Panc1 (cell line): ENCODE measurements at regions not wholly inside any gene's neighbourhood (a gene's known extent, or its start where the extent isn't known, plus 50 kb on each side); places are given as distances from the start of the nearest gene placed in this dataset.

Experiments used
- ATAC-seq: fragments of 200-7000 bp; cut with Tn5 transposase; 2 replicates; pipeline ENCODE4 v1.9.1; 2020; ENCODE audit warnings: mild to moderate bottlenecking, moderate library complexity
- BruUV-seq: library from RNA; stranded (reverse); fragments of 400-500 nt; replicated peaks from 2 replicates; lab custom pipeline; 2021; lab: Mats Ljungman, UMichigan
- CTCF ChIA-PET: fragments of 300-600 bp; sonication (Branson Sonifier 250); formaldehyde crosslinking; loops from one replicate; lab custom pipeline; 2022; ENCODE audit warnings: antibody characterized with exemption; lab: Charles Lee
- POLR2A ChIA-PET: fragments of 300-600 bp; sonication (Branson Sonifier 250); formaldehyde crosslinking; loops from one replicate; lab custom pipeline; 2022; ENCODE audit warnings: antibody characterized with exemption; lab: Charles Lee
- DNase-seq: peaks from one replicate; pipeline ENCODE4 v3.0.0-alpha.2; 2010; ENCODE audit warnings: low read depth, low spot score
- H3K27ac ChIP-seq: 2 replicates; pipeline ENCODE4 v1.5.1; 2011; ENCODE audit warnings: mild to moderate bottlenecking, low read length, inconsistent platforms
- H3K27me3 ChIP-seq: fragments of 200-500 bp; sonication (Bioruptor generic); 2 replicates; pipeline ENCODE4 v1.6.0; 2014; ENCODE audit warnings: low read length, inconsistent platforms; ENCODE audit not compliant: control insufficient read depth, insufficient read depth
- H3K36me3 ChIP-seq: fragments of 200-500 bp; sonication (Bioruptor generic); 2 replicates; pipeline ENCODE4 v1.5.1; 2014; ENCODE audit warnings: inconsistent platforms, mild to moderate bottlenecking, low read length, moderate library complexity; ENCODE audit not compliant: control insufficient read depth, insufficient read depth
- H3K4me1 ChIP-seq: 2 replicates; pipeline ENCODE4 v1.5.1; 2011; ENCODE audit warnings: inconsistent platforms, mild to moderate bottlenecking, low read length, moderate library complexity; ENCODE audit not compliant: control insufficient read depth, insufficient read depth
- H3K4me3 ChIP-seq, 2 experiments: 2 replicates each; pipeline ENCODE4 v1.5.1; 2011 to 2012; ENCODE audit warnings: low read depth in 2 of 2, low read length in 2 of 2, mild to moderate bottlenecking in 2 of 2, inconsistent platforms in 1 of 2, moderate library complexity in 1 of 2
- H3K9me3 ChIP-seq: fragments of 200-500 bp; sonication (Bioruptor generic); 2 replicates; pipeline ENCODE4 v1.5.1; 2014; ENCODE audit warnings: low read depth, mild to moderate bottlenecking, inconsistent platforms, low read length, moderate library complexity; ENCODE audit not compliant: control insufficient read depth, insufficient read depth
- POLR2AphosphoS5 ChIP-seq: IDR thresholded peaks from 2 replicates; pipeline ENCODE4 v1.6.1; 2012; ENCODE audit warnings: mild to moderate bottlenecking, low read depth, low read length, moderate library complexity
- SIN3A ChIP-seq: IDR thresholded peaks from 2 replicates; pipeline ENCODE4 v1.6.1; 2012; ENCODE audit warnings: low read depth, mild to moderate bottlenecking, low read length, moderate library complexity, borderline replicate concordance; ENCODE audit not compliant: insufficient read depth
- TCF7L2 ChIP-seq: IDR thresholded peaks from 2 replicates; pipeline ENCODE4 v1.6.1; 2011; ENCODE audit warnings: mild to moderate bottlenecking, low read depth, low read length, inconsistent platforms
- in situ Hi-C: cut with HindIII; loops from 2 replicates; pipeline ENCODE4 v1.10.0; 2016; ENCODE audit warnings: low sequenced_read_pairs, low pct_unique_long_range_greater_than_20kb
- intact Hi-C: fragments of 100-400 bp; cut with micrococcal nuclease; formaldehyde crosslinking; loops from one replicate; pipeline ENCODE4 v1.10.0; 2022; ENCODE audit not compliant: unreplicated experiment
- TF ChIP-seq, protein P1 (sequence below), 2 experiments: IDR thresholded peaks; 2 replicates each; pipeline ENCODE4 v1.6.1; 2011 to 2012; ENCODE audit warnings: low read depth in 2 of 2, control low read depth in 1 of 2, low read length in 1 of 2, mild to moderate bottlenecking in 1 of 2, moderate library complexity in 1 of 2; ENCODE audit not compliant: insufficient read depth in 1 of 2
- TF ChIP-seq, protein P2 (sequence below): fragments of 450-650 bp; IDR thresholded peaks from 2 replicates; pipeline ENCODE4 v1.5.1; 2017; ENCODE audit warnings: mild to moderate bottlenecking

- in situ Hi-C loops (no loop called here), intact Hi-C loops (no loop called here)
- ChIA-PET POLR2A (no interaction called here), CTCF (no interaction called here)
- no peak for DNase-seq
- no peaks in the 10 kb centered on the region for H3K9me3 ChIP-seq
- H3K36me3 ChIP-seq = no peaks in the 10 kb centered on the region
- H3K4me1 ChIP-seq = no peaks in the 10 kb centered on the region
- no peaks in the 10 kb centered on the region for H3K27me3 ChIP-seq
- no peak overlapping the region for H3K27ac ChIP-seq
- ATAC-seq = no peak
- TF ChIP-seq, protein P1, sequence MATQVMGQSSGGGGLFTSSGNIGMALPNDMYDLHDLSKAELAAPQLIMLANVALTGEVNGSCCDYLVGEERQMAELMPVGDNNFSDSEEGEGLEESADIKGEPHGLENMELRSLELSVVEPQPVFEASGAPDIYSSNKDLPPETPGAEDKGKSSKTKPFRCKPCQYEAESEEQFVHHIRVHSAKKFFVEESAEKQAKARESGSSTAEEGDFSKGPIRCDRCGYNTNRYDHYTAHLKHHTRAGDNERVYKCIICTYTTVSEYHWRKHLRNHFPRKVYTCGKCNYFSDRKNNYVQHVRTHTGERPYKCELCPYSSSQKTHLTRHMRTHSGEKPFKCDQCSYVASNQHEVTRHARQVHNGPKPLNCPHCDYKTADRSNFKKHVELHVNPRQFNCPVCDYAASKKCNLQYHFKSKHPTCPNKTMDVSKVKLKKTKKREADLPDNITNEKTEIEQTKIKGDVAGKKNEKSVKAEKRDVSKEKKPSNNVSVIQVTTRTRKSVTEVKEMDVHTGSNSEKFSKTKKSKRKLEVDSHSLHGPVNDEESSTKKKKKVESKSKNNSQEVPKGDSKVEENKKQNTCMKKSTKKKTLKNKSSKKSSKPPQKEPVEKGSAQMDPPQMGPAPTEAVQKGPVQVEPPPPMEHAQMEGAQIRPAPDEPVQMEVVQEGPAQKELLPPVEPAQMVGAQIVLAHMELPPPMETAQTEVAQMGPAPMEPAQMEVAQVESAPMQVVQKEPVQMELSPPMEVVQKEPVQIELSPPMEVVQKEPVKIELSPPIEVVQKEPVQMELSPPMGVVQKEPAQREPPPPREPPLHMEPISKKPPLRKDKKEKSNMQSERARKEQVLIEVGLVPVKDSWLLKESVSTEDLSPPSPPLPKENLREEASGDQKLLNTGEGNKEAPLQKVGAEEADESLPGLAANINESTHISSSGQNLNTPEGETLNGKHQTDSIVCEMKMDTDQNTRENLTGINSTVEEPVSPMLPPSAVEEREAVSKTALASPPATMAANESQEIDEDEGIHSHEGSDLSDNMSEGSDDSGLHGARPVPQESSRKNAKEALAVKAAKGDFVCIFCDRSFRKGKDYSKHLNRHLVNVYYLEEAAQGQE (IDR thresholded peaks at IDR 0.05; ENCODE audit: insufficient read depth in 1 of 2, low read depth in 2 of 2, low read length in 1 of 2) = no peak
- TF ChIP-seq SIN3A = no peak
- no peak for TF ChIP-seq POLR2AphosphoS5
- TF ChIP-seq TCF7L2 = no peak
- TF ChIP-seq, protein P2, sequence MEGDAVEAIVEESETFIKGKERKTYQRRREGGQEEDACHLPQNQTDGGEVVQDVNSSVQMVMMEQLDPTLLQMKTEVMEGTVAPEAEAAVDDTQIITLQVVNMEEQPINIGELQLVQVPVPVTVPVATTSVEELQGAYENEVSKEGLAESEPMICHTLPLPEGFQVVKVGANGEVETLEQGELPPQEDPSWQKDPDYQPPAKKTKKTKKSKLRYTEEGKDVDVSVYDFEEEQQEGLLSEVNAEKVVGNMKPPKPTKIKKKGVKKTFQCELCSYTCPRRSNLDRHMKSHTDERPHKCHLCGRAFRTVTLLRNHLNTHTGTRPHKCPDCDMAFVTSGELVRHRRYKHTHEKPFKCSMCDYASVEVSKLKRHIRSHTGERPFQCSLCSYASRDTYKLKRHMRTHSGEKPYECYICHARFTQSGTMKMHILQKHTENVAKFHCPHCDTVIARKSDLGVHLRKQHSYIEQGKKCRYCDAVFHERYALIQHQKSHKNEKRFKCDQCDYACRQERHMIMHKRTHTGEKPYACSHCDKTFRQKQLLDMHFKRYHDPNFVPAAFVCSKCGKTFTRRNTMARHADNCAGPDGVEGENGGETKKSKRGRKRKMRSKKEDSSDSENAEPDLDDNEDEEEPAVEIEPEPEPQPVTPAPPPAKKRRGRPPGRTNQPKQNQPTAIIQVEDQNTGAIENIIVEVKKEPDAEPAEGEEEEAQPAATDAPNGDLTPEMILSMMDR = no peak
- H3K4me3 ChIP-seq = no peak overlapping the region
- no TSS peak for BruUV-seq
Observed at GRCh38 chrX:768596-768995, 138.0 kb downstream of the SHOX start.

DNA sequence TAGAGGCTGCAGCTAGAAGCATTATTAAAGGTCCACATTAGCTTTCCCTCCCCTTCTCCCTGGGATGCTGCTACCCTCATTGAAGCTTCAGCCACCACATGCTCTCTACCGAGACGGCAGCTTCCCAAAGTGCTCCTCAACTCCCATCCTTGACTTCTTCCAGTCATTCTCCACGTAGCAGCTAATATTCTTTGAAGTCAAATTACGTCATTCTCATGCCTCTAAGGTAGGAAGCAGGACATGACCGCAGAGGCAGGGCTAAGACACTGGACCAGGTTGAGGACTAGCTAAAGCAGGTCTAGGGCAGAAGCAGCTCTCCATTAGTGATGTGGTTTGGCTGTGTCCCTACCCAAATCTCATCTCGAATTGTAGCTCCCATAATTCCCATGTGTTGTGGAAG lies 128.3 kb downstream of the SHOX start:
- H3K4me3 ChIP-seq = no peak overlapping the region
- H3K9me3 ChIP-seq = no peaks in the 10 kb centered on the region
- no peak overlapping the region for H3K27ac ChIP-seq
- H3K4me1 ChIP-seq = no peaks in the 10 kb centered on the region
- ChIA-PET POLR2A (no interaction called here), CTCF (no interaction called here)
- intact Hi-C loops = no loop called here
- no TSS peak for BruUV-seq
- TF ChIP-seq TCF7L2 = no peak
- no peak for TF ChIP-seq SIN3A
- TF ChIP-seq, protein P1 (IDR thresholded peaks at IDR 0.05; ENCODE audit: insufficient read depth in 1 of 2, low read depth in 2 of 2, low read length in 1 of 2) = no peak
- no peak for TF ChIP-seq POLR2AphosphoS5
- TF ChIP-seq, protein P2 = no peak
- in situ Hi-C loops = no loop called here
- DNase-seq (no peak), ATAC-seq (no peak)
- no peaks in the 10 kb centered on the region for H3K36me3 ChIP-seq
- no peaks in the 10 kb centered on the region for H3K27me3 ChIP-seq
